ENCODE measurements at regions not wholly inside any gene's neighbourhood (a gene's known extent, or its start where the extent isn't known, plus 50 kb on each side); places are given as distances from the start of the nearest gene placed in this dataset.

- TF ChIP-seq OSR1 (CRISPR knock-in tag; IDR thresholded peaks at IDR 0.05) (no peak), PATZ1 (CRISPR knock-in tag; IDR thresholded peaks at IDR 0.05; ENCODE audit: borderline replicate concordance) (no peak), GLIS3 (CRISPR knock-in tag; IDR thresholded peaks at IDR 0.05) (no peak), SNAI2 (CRISPR knock-in tag; IDR thresholded peaks at IDR 0.05) (no peak), ZFP30 (CRISPR knock-in tag; IDR thresholded peaks at IDR 0.05) (no peak), ESRRG (CRISPR knock-in tag; IDR thresholded peaks at IDR 0.05) (no peak), ZFP3 (CRISPR knock-in tag; IDR thresholded peaks at IDR 0.05) (no peak), RARB (CRISPR knock-in tag; IDR thresholded peaks at IDR 0.05) (no peak)
Measured at GRCh38 chr14:106505366-106505765, 979.0 kb downstream of the TMEM121 start (continued).

GRCh38 chr14:106506881-106507305 lies 980.5 kb downstream of the TMEM121 start:
- no peak for ATAC-seq
- no peak for TF ChIP-seq GLIS3 (CRISPR knock-in tag; IDR thresholded peaks at IDR 0.05)
- TF ChIP-seq SNAI2 (CRISPR knock-in tag; IDR thresholded peaks at IDR 0.05), result no peak
- TF ChIP-seq ZFP3 (CRISPR knock-in tag; IDR thresholded peaks at IDR 0.05), result no peak
- TF ChIP-seq CSRNP3 (CRISPR knock-in tag; IDR thresholded peaks at IDR 0.05), result no peak
- TF ChIP-seq PPARA (CRISPR knock-in tag; IDR thresholded peaks at IDR 0.05; ENCODE audit: borderline replicate concordance), result no peak
- no peak for TF ChIP-seq BACH2 (CRISPR knock-in tag; IDR thresholded peaks at IDR 0.05; ENCODE audit: borderline replicate concordance)

GRCh38 chr14:106507354-106507753 lies 981.0 kb downstream of the TMEM121 start:
- ATAC-seq, result no peak
- TF ChIP-seq POU6F1 (CRISPR knock-in tag; IDR thresholded peaks at IDR 0.05; ENCODE audit: borderline replicate concordance, low read depth) (no peak), ZNF8 (CRISPR knock-in tag; IDR thresholded peaks at IDR 0.05) (no peak), ZNF565 (CRISPR knock-in tag; conservative IDR thresholded peaks at IDR 0.05; ENCODE audit: low read depth) (no peak), ZNF70 (CRISPR knock-in tag; IDR thresholded peaks at IDR 0.05) (no peak), PATZ1 (CRISPR knock-in tag; IDR thresholded peaks at IDR 0.05; ENCODE audit: borderline replicate concordance) (no peak), TSHZ2 (CRISPR knock-in tag; IDR thresholded peaks at IDR 0.05) (no peak), OSR1 (CRISPR knock-in tag; IDR thresholded peaks at IDR 0.05) (no peak), ISL1 (CRISPR knock-in tag; IDR thresholded peaks at IDR 0.05) (no peak), CSDC2 (CRISPR knock-in tag; IDR thresholded peaks at IDR 0.05) (no peak), ARNTL (CRISPR knock-in tag; IDR thresholded peaks at IDR 0.05; ENCODE audit: borderline replicate concordance, low read depth) (no peak), CSRNP3 (CRISPR knock-in tag; IDR thresholded peaks at IDR 0.05) (no peak), GLIS3 (CRISPR knock-in tag; IDR thresholded peaks at IDR 0.05) (no peak), TCF4 (CRISPR knock-in tag; IDR thresholded peaks at IDR 0.05; ENCODE audit: borderline replicate concordance) (no peak), SNAI2 (CRISPR knock-in tag; IDR thresholded peaks at IDR 0.05) (no peak), ZFP3 (CRISPR knock-in tag; IDR thresholded peaks at IDR 0.05) (no peak), BACH2 (CRISPR knock-in tag; IDR thresholded peaks at IDR 0.05; ENCODE audit: borderline replicate concordance) (no peak), TOX (CRISPR knock-in tag; IDR thresholded peaks at IDR 0.05; ENCODE audit: borderline replicate concordance) (no peak)
